NCI-H446 (cell line): ENCODE measurements at regions not wholly inside any gene's neighbourhood (a gene's known extent, or its start where the extent isn't known, plus 50 kb on each side); places are given as distances from the start of the nearest gene placed in this dataset.
A peak's percentile ranks its signal among the peaks of the same experiment; 100 is the strongest.

ENCODE experiments used
- DNase-seq, 2 experiments: peaks; one replicate each; lab custom pipeline; 2025; lab: John Stamatoyannopoulos, UW

DNA sequence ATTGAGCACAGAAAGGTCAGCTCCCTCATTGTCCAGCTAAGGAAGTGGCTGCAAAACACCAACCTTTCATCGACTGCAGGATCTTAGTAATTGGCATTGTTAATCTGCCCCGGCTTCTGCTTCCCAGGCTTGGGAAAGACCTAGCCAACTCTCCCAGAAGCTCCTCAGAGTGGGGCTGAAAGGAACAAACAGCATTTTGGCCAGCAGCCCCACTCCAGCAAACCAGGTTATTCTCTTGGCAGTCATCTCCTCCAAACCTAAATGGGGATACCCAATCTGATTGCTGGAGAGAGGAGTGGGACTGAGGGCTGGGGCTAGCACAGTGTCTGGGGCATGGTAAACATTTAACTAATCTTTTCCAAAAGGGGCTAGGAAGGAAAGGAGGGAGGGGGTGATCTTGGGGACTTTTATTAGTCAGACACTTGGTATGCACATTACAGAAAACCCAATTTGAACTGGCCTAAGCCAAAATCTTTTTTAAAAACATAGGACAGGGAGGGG lies 294.4 kb downstream of the MN1 start:
- peak in 1 of 2 experiments; percentile 67 for DNase-seq

- no peak for DNase-seq
Measured at GRCh38 chr22:27507935-27508526, 293.5 kb downstream of the MN1 start.

DNA sequence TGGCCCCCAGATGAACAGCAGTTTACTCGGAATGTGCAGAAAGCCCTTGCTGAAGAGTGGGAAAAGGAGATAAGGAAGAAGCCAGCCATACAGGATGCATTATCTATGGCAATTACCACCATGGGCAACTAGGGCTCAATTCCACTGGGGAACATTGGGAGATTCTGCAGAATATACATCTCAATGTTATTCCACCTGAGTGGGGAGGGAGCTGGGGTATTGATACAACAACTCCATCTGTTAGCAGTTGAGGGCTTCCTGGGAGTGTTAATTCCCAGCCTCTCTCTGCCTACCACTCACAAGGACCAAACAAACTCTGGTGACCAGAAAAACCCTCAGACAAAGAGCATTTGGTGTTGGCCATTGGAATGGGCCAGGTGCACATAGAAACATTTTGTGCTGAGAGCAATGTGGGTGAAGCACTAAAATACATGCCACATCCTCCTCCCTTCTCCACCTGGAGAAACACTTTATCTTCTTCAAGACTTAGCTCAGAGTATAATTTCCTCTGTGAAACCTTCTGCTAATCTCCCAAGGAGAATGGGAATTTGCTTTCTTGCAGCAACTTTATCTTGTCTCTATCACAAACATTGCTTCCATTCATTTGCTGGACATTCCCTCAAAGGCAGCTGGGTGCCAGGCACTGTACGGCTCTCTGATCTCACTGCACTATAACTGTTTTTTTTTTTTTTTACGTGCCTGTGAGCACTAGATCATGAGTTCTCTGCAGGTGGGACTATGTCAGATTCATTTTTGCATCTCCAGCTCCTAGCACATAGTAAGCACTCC lies 292.2 kb downstream of the MN1 start:
- no peak for DNase-seq

- no peak for DNase-seq
Measured at GRCh38 chr22:27510024-27510423, 291.5 kb downstream of the MN1 start.

- DNase-seq, result peak in 1 of 2 experiments; percentile 28
Measured at GRCh38 chr22:27512283-27512761, 289.2 kb downstream of the MN1 start.

GRCh38 chr22:27513021-27513420 lies 288.5 kb downstream of the MN1 start:
- DNase-seq, result no peak

- no peak for DNase-seq
Measured at GRCh38 chr22:27514601-27515523, 286.7 kb downstream of the MN1 start.

- no peak for DNase-seq
Measured at GRCh38 chr22:27517361-27518155, 284.0 kb downstream of the MN1 start.

GRCh38 chr22:27518531-27519340 lies 282.8 kb downstream of the MN1 start:
- peak in 1 of 2 experiments; percentile 28 for DNase-seq

- no peak for DNase-seq
Measured at GRCh38 chr22:27523711-27524110, 277.8 kb downstream of the MN1 start.

DNA sequence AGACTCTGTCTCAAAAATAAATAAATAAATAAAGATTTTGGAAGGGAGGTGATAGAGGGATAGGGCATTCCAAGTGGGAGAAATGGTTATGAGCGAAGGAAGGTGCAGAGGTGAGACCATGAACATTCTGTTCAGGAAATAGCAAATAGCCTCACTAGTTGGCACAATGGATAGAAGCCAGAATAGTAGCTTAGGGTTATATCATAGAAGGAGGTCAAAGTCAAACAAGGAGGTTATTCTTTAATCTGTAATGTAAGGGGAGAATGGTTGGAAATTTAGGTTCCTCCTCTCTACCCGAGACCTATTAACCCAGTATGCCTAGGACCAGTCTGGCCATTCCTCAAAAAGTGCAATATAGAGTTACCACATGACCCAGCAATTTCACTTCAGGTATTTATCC lies 275.8 kb downstream of the MN1 start:
- DNase-seq, result no peak

DNA sequence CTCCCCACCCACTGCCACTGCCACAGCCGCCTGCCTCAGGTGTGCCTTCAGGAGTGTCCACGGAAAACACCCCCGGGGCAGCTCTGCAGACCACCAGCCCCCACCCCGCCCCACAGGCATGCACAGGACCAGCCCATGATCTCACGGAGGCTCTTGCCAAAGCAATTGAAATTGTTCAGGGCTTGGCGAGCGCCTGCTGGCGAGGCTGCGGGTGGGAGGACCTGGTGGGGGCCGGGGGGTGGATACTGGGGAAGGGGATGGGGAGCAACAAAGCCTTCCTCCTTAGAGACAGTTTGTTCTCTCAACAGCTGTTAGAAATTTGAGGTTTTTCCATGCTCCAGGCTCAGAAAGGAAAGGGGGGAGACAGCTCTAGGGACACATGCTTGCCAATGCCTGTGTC lies 274.7 kb downstream of the MN1 start:
- DNase-seq, result no peak

DNA sequence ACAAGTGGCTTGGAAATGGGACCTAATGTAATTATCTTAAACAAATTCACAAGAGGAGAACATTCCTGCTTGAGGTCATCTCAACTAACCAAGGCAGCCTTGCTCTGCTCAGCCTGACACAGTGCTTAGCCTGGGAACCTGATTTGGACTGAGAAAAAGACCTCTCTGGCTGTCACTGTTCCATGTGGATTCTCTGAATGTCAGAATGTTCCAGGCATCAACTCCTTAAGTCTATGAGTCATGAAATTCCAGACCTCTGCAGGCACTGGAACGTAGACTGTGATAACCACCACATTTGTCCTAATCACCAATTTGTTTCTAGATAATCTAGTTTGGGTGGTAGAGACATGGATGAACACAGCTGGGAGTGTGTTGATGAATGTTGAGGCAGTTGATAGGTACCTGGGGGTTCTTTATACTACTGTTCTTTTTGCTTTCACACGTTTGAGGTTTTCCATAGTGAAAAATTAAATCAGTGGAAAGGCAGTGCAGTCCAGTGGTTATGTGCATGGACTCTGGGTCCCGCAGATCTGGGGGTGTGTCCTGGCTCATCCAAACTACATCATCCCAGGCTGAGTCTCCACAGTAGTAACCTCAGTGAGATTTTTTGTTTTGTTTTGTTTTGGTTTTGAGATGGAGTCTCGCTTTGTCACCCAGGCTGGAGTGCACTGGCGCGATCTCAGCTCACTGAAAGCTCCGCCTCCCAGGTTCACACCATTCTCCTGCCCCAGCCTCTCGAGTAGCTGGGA lies 269.6 kb downstream of the MN1 start:
- no peak for DNase-seq

DNA sequence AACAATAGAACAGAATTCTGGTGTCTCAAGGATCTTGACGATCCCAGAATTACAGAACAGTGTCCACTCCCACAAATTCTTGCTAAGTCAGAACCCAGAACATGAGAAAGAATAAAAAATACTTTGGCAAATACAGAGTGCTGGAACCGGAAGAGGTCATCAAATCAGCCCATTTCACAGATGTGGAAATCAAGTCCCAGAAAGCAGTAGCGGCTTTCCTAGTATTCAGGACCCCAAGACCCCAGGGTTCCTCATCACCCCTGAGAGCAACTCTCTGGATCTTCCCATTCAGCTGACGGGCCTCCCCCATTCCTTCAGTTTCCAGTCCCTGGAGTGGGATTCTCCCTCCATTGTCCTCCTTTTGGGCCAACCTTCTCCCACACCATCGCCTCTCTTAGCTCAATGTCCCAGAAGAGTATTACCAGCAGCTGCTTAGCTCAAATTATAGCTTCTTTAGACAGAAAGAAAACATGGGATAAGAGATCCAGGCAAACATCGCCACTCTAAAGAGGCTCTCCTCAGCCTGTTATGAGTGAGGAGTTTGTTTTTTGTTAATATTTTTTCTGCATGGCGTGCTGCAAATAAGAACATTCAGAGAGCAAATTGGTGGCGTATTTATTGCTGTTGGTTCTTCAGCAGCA lies 268.3 kb downstream of the MN1 start:
- DNase-seq, result no peak

- DNase-seq, result no peak
Measured at GRCh38 chr22:27534720-27535125, 266.8 kb downstream of the MN1 start.

- DNase-seq, result no peak
Measured at GRCh38 chr22:27535452-27535851, 266.1 kb downstream of the MN1 start.

DNA sequence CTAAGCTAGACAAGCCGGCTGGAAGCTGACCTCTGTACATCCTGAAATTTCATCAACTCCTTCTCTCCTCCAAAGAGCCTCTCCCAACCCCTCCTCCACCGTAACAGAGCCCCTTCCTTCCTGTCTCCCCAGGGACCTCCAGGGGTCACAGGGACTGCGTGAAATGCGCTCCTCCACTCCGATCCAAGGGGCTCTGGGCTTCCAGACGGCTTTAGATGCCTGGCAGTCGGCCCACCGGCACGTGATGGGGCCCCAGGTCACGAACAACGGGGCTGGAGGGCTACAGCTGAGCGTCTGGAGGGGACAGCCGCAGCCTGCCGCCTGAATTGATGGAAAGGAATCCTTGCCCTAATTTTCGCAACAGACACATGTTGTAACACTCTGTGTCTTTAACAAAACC lies 264.1 kb downstream of the MN1 start:
- DNase-seq, result no peak

- DNase-seq, result no peak
Measured at GRCh38 chr22:27538666-27539065, 262.9 kb downstream of the MN1 start.

DNA sequence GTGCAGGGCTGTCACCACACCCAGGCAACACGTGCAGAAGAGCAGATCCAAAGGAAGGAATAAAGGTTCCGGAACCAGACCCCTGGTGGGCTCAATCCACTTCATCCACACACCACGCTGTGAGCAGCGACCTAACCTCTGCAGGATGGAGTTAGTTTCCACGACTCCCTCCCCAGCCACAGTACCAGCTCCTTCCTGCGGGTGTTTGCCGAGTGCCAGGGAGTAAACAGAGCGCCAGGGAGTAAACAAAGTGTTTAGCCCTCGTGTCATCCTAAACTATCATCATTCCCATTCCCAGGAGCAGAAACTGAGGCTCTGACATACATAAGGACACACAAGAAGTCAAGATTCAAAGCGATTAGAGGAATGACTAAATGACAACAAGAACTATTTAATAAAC lies 261.3 kb downstream of the MN1 start:
- DNase-seq, result no peak
